GM12891 (cell line): ENCODE measurements at regions not wholly inside any gene's neighbourhood (a gene's known extent, or its start where the extent isn't known, plus 50 kb on each side); places are given as distances from the start of the nearest gene placed in this dataset.

ENCODE experiments used
- DNase-seq: peaks from one replicate; pipeline ENCODE4 v3.0.0; 2011; ENCODE audit warnings: low spot score; ENCODE audit not compliant: insufficient read length
- FAIRE-seq: peaks from 2 replicates; lab custom pipeline; 2011; peaks lifted over from hg19 to GRCh38; lab: Jason Lieb, UNC
- PAX5 ChIP-seq: IDR thresholded peaks from 2 replicates; pipeline ENCODE4 v1.6.1; 2011; ENCODE audit warnings: low read length, moderate library complexity, mild to moderate bottlenecking; ENCODE audit not compliant: insufficient read depth, severe bottlenecking
- POLR2A ChIP-seq: IDR thresholded peaks from 2 replicates; pipeline ENCODE4 v1.6.1; 2011; ENCODE audit warnings: low read depth, low read length, control low read depth
- POLR2AphosphoS5 ChIP-seq: IDR thresholded peaks from 2 replicates; pipeline ENCODE4 v1.6.1; 2011; ENCODE audit warnings: low read depth, low read length, control low read depth
- POU2F2 ChIP-seq: IDR thresholded peaks from 2 replicates; pipeline ENCODE4 v1.6.1; 2011; ENCODE audit warnings: low read depth, mild to moderate bottlenecking, control low read depth, low read length, moderate library complexity
- SPI1 ChIP-seq: IDR thresholded peaks from 2 replicates; pipeline ENCODE4 v1.6.1; 2011; ENCODE audit warnings: low read depth, low read length, control low read depth
- TAF1 ChIP-seq: IDR thresholded peaks from 2 replicates; pipeline ENCODE4 v1.6.1; 2011; ENCODE audit warnings: low read depth, low read length, control low read depth

- no peak for FAIRE-seq
- no peak for DNase-seq
- TF ChIP-seq PAX5 = no peak
Observed at GRCh38 chr4:128670513-128670912, 139.0 kb upstream of the JADE1 start.

- TF ChIP-seq POLR2A (no peak), TAF1 (no peak), PAX5 (no peak)
- FAIRE-seq (no peak), DNase-seq (no peak)
Observed at GRCh38 chr4:128668566-128668965, 140.9 kb upstream of the JADE1 start.

GRCh38 chr4:128665514-128665913 is 144.0 kb upstream of the JADE1 start:
- no peak for TF ChIP-seq POLR2AphosphoS5
- no peak for TF ChIP-seq POLR2A
- no peak for TF ChIP-seq TAF1
- no peak for TF ChIP-seq POU2F2
- TF ChIP-seq PAX5 = no peak
- TF ChIP-seq SPI1 = no peak
- FAIRE-seq = no peak
- no peak for DNase-seq

GRCh38 chr4:128663325-128663724 is 146.2 kb upstream of the JADE1 start:
- DNase-seq = no peak
- no peak for TF ChIP-seq POLR2A
- no peak for TF ChIP-seq POLR2AphosphoS5
- TF ChIP-seq SPI1 = no peak
- no peak for TF ChIP-seq POU2F2
- FAIRE-seq = peak; percentile 64

GRCh38 chr4:128661479-128661878 is 148.0 kb upstream of the JADE1 start:
- no peak for TF ChIP-seq TAF1
- no peak for TF ChIP-seq SPI1
- TF ChIP-seq PAX5 = no peak
- no peak for TF ChIP-seq POLR2A
- TF ChIP-seq POLR2AphosphoS5 = no peak
- no peak for TF ChIP-seq POU2F2
- DNase-seq = no peak
- FAIRE-seq = no peak

DNA sequence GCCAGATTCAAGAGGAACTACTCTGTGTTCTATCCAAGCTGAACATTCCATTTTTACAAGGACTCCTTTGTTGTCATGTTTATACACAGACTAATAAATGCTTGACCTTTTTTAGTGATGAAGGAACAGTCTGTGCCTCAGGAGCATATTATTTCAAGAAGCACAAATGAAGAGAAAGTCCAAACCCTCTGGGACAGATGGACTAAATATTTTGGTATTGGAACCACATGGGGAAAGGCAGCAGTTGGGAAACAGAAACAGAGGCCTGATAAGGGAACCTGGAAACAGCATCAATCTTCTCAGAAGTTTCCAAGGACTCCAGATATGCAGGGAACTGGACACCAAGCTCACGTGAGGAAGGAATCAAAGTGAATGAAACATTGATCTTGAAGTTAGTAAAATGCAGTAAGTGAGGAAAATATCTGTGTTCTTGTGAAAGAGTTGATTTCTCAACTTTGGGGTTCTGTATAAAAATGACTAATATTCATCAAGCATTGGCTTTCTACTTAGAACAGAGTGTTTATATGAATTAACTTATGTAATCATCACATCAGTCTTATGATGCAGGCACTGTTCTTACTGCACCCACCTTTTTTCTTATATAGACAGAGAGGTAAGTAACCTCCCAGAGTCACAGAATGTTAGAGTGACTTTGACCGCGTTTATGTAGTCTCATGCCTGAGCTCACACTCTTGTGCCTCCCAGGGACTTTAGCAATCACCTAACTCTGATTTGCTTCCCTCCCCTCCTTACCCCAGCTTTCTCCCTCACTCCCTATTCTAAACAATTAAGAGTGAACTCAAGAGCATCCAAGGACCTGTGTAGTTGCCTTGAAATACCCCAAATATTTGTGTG is 148.9 kb upstream of the JADE1 start:
- no peak for FAIRE-seq
- no peak for TF ChIP-seq POLR2AphosphoS5
- TF ChIP-seq PAX5 = no peak
- TF ChIP-seq TAF1 = no peak
- TF ChIP-seq POLR2A = no peak
- TF ChIP-seq POU2F2 = no peak
- TF ChIP-seq SPI1 = no peak
- no peak for DNase-seq

- DNase-seq (no peak), FAIRE-seq (peak; percentile 77)
- no peak for TF ChIP-seq POLR2AphosphoS5
- no peak for TF ChIP-seq POLR2A
- no peak for TF ChIP-seq POU2F2
- no peak for TF ChIP-seq SPI1
- TF ChIP-seq TAF1 = no peak
- no peak for TF ChIP-seq PAX5
Observed at GRCh38 chr4:128658214-128658631, 151.3 kb upstream of the JADE1 start.

GRCh38 chr4:128657638-128658037 is 151.9 kb upstream of the JADE1 start:
- no peak for DNase-seq
- no peak for FAIRE-seq
- TF ChIP-seq TAF1 = no peak
- TF ChIP-seq POU2F2 = no peak
- TF ChIP-seq PAX5 = no peak
- TF ChIP-seq SPI1 = no peak
- TF ChIP-seq POLR2AphosphoS5 = no peak
- no peak for TF ChIP-seq POLR2A

DNA sequence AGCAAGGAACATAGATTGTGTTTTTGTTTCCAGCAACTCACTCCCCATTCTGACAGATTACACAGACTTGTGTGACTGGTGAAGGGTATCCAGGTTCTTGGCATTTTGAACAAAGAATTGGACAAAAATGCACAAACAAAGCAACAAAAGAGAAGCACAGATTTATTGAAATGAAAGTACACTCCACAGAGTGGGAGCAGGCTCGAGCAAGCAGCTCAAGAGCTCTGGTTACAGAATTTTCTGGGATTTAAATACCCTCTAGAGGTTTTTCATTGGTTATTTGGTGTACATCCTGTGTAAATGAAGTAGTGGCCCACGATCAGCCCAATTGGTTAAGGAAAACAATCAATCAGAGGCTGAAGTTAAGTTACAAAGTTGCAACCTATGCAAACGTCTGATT is 155.0 kb upstream of the JADE1 start:
- TF ChIP-seq SPI1 (no peak), TAF1 (no peak), POLR2AphosphoS5 (no peak), POLR2A (no peak)
- DNase-seq (no peak), FAIRE-seq (no peak)

- FAIRE-seq (no peak), DNase-seq (no peak)
- TF ChIP-seq POU2F2 = no peak
- TF ChIP-seq PAX5 = no peak
- no peak for TF ChIP-seq POLR2A
- TF ChIP-seq TAF1 = no peak
- TF ChIP-seq POLR2AphosphoS5 = no peak
- no peak for TF ChIP-seq SPI1
Observed at GRCh38 chr4:128653527-128654444, 155.7 kb upstream of the JADE1 start.
